Posterior vena cava (tissue), 2 donors: ENCODE measurements at regions not wholly inside any gene's neighbourhood (a gene's known extent, or its start where the extent isn't known, plus 50 kb on each side); places are given as distances from the start of the nearest gene placed in this dataset.

Source experiments
- DNase-seq: peaks from one replicate; pipeline ENCODE4 v3.0.0-alpha.2; 2020; ENCODE audit warnings: low spot score
- intact Hi-C, 2 donors: fragments of 100-400 bp; cut with DNase I; formaldehyde crosslinking; loops; one replicate each; pipeline versions ENCODE4 v1.14.1 to v1.14.2; 2022 to 2023
- donor health status: DM: yes; HTN: yes; CAD: no.
- donor health status: DM: yes; HTN: yes; CAD: no.

DNA sequence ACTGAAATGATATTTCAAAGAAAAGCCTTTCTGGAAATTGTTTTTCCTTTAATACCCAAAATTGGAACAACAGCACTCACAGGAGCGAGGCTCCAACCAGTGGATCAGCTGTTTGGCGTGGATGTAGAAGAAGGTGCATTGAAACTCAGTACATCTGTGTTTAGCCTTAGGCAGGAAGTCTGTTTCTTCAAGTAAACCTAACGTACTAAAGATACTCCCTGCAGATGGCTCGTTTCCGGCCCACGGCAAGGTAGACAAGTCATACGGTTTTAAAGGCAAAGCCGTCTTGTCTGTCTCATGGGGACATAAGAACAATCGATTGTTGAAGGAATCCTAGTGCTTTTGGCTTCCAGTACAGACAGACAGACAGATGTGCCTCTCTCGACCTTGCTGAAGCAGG is 50.0 kb upstream of the CLCN4 start:
- DNase-seq = no peak
- intact Hi-C loops = no loop called here
